CD4-positive, alpha-beta memory T cell (primary cell): ENCODE measurements at regions not wholly inside any gene's neighbourhood (a gene's known extent, or its start where the extent isn't known, plus 50 kb on each side); places are given as distances from the start of the nearest gene placed in this dataset.

Source experiments
- CTCF ChIA-PET: fragments of 350-600 bp; sonication (Branson Sonifier 250); formaldehyde crosslinking; loops from one replicate; lab custom pipeline; 2021; ENCODE audit warnings: inconsistent platforms; ENCODE audit not compliant: partially characterized antibody; lab: Charles Lee
- POLR2A ChIA-PET: fragments of 350-600 bp; sonication (Branson Sonifier 250); formaldehyde crosslinking; loops from one replicate; lab custom pipeline; 2021; ENCODE audit not compliant: partially characterized antibody; lab: Charles Lee
- DNase-seq, 5 donors: peaks; one replicate each; pipeline versions ENCODE4 v3.0.0 to v3.0.0-alpha.2; 2020 to 2022; ENCODE audit warnings: mixed read lengths in 1 of 5
- H3K27ac ChIP-seq: one replicate; pipeline ENCODE4 v1.7.0; 2013; ENCODE audit warnings: low read depth, low read length
- H3K27me3 ChIP-seq: 2 replicates; pipeline ENCODE4 v1.7.0; 2013; ENCODE audit warnings: mild to moderate bottlenecking, low read length, moderate library complexity; ENCODE audit not compliant: insufficient read depth
- H3K36me3 ChIP-seq: 2 replicates; pipeline ENCODE4 v1.7.0; 2013; ENCODE audit warnings: mild to moderate bottlenecking, low read length, moderate library complexity; ENCODE audit not compliant: insufficient read depth
- H3K4me1 ChIP-seq: 2 replicates; pipeline ENCODE4 v1.7.0; 2013; ENCODE audit warnings: mild to moderate bottlenecking, low read length, moderate library complexity; ENCODE audit not compliant: insufficient read depth
- H3K4me3 ChIP-seq, 2 donors: one replicate each; pipeline ENCODE4 v1.7.0; 2013; ENCODE audit warnings: low read length in 2 of 2, mild to moderate bottlenecking in 1 of 2
- H3K9me3 ChIP-seq, 2 donors: one replicate each; pipeline ENCODE4 v1.7.0; 2013; ENCODE audit warnings: low read length in 2 of 2, control low read depth in 1 of 2; ENCODE audit not compliant: control insufficient read depth in 1 of 2
- H3K27ac Mint-ChIP-seq, 7 donors: one replicate each; pipeline ENCODE4 v1.8.0; 2020 to 2021; ENCODE audit warnings: mixed read lengths in 7 of 7, mild to moderate bottlenecking in 6 of 7, inconsistent platforms in 3 of 7, moderate library complexity in 3 of 7
- H3K27me3 Mint-ChIP-seq, 2 donors: one replicate each; pipeline ENCODE4 v1.8.0; 2020 to 2021; ENCODE audit warnings: mixed read lengths in 2 of 2
- H3K36me3 Mint-ChIP-seq, 2 donors: one replicate each; pipeline ENCODE4 v1.8.0; 2020 to 2021; ENCODE audit warnings: mixed read lengths in 2 of 2, inconsistent platforms in 1 of 2, mild to moderate bottlenecking in 1 of 2
- H3K4me1 Mint-ChIP-seq, 4 donors: one replicate each; pipeline ENCODE4 v1.8.0; 2020 to 2021; ENCODE audit warnings: mixed read lengths in 4 of 4, mild to moderate bottlenecking in 1 of 4
- H3K4me3 Mint-ChIP-seq, 8 donors: one replicate each; pipeline ENCODE4 v1.8.0; 2020 to 2021; ENCODE audit warnings: mixed read lengths in 8 of 8, mild to moderate bottlenecking in 7 of 8, moderate library complexity in 6 of 8, inconsistent platforms in 3 of 8
- H3K9me3 Mint-ChIP-seq, 8 donors: one replicate each; pipeline ENCODE4 v1.8.0; 2020 to 2021; ENCODE audit warnings: mixed read lengths in 8 of 8, mild to moderate bottlenecking in 5 of 8, inconsistent platforms in 3 of 8, moderate library complexity in 1 of 8
- intact Hi-C: fragments of 100-400 bp; cut with micrococcal nuclease; formaldehyde crosslinking; loops from one replicate; pipeline ENCODE4 v1.15.1; 2023

DNA sequence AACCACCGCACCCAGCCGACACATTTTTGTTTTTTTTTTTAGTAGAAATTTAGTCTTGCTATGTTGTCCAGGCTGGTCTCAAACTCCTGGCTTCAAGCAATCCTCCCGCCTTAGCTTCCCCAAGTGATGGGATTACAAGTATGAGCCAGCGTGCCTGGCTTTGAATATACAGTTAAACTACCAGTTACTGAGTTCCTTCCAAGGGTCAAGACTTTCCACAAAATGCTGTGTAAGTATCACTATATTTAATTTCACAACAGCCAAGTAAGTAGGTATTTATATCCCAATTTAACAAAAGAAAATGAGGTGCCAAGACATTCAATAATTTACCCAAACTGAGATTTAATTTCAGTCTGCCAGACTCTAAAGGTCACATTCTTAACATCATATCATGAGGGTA, 181.3 kb upstream of the TMC3 start:
- Histone ChIP-seq H3K4me1 (no peaks in the 10 kb centered on the region), H3K36me3 (no peaks in the 10 kb centered on the region), H3K4me3 (no peak overlapping the region), H3K9me3 (no peaks in the 10 kb centered on the region), H3K27me3 (no peaks in the 10 kb centered on the region), H3K27ac (no peak overlapping the region)
- H3K36me3 Mint-ChIP-seq = no peaks in the 10 kb centered on the region
- peaks cover 0 to 4% (median 0%) of the 10 kb centered on the region in 8 donors for H3K9me3 Mint-ChIP-seq
- peaks cover 6 to 19% of the 10 kb centered on the region in 2 donors for H3K27me3 Mint-ChIP-seq
- POLR2A ChIA-PET = no interaction called here
- no peak overlapping the region for H3K4me3 Mint-ChIP-seq
- H3K27ac Mint-ChIP-seq = no peak overlapping the region
- intact Hi-C loops = no loop called here
- no peak for DNase-seq
- CTCF ChIA-PET = no interaction called here
- H3K4me1 Mint-ChIP-seq = no peaks in the 10 kb centered on the region

GRCh38 chr15:81548365-81549130, 174.5 kb upstream of the TMC3 start:
- H3K27me3 Mint-ChIP-seq = peaks cover 8 to 14% of the 10 kb centered on the region in 2 donors

DNA sequence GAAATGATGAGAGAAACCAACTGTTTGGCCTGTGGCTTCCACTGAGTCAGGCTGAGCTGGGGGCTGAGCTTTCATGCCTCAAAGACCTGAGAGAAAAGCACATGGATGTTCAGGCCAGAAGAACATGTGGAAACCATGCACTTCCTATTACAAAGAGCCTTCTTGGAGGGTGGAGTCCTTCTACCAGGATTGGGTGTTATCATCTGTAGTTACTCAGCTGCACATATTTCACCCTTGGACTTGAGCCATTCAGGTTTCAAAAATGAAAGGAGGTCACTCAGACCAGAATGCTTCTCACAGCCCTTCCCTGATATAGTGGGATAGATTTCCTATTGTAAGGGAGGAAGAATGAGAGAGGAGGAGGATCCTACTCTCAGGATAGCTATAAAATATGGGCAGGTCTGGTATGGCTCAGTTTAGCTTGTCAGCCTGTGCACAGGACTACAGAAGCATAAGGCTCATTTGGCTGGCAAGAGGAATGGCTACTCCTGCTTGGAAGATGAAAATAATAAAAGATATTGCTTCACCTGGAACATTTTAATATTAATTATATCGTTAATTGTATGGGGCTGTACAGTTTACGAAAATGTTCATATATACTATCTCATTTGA, 173.6 kb upstream of the TMC3 start:
- Histone ChIP-seq H3K27ac (no peak overlapping the region), H3K4me1 (no peaks in the 10 kb centered on the region), H3K27me3 (no peaks in the 10 kb centered on the region), H3K4me3 (no peak overlapping the region), H3K9me3 (no peaks in the 10 kb centered on the region), H3K36me3 (no peaks in the 10 kb centered on the region)
- intact Hi-C loops = no loop called here
- Mint-ChIP-seq H3K36me3 (no peaks in the 10 kb centered on the region), H3K4me1 (no peaks in the 10 kb centered on the region), H3K27me3 (peaks cover 6 to 8% of the 10 kb centered on the region in 2 donors), H3K9me3 (peaks cover 0 to 3% (median 0%) of the 10 kb centered on the region in 8 donors), H3K27ac (no peak overlapping the region), H3K4me3 (no peak overlapping the region)
- no peak for DNase-seq
- ChIA-PET POLR2A (no interaction called here), CTCF (no interaction called here)

More at GRCh38 chr15:81548365-81549130, 174.5 kb upstream of the TMC3 start:
- Mint-ChIP-seq H3K9me3 (peaks cover 0 to 3% (median 0%) of the 10 kb centered on the region in 8 donors), H3K36me3 (no peaks in the 10 kb centered on the region), H3K4me1 (no peaks in the 10 kb centered on the region), H3K4me3 (no peak overlapping the region), H3K27ac (no peak overlapping the region)
- Histone ChIP-seq H3K9me3 (no peaks in the 10 kb centered on the region), H3K4me3 (no peak overlapping the region), H3K27ac (no peak overlapping the region), H3K36me3 (no peaks in the 10 kb centered on the region), H3K4me1 (no peaks in the 10 kb centered on the region), H3K27me3 (no peaks in the 10 kb centered on the region)
- ChIA-PET CTCF (no interaction called here), POLR2A (no interaction called here)
- DNase-seq = no peak
- intact Hi-C loops = no loop called here

GRCh38 chr15:81544385-81544784, 170.4 kb upstream of the TMC3 start:
- Mint-ChIP-seq H3K4me1 (no peaks in the 10 kb centered on the region), H3K27ac (no peak overlapping the region), H3K36me3 (no peaks in the 10 kb centered on the region), H3K4me3 (no peak overlapping the region), H3K27me3 (peaks cover 8 to 11% of the 10 kb centered on the region in 2 donors), H3K9me3 (peaks cover 0 to 3% (median 0%) of the 10 kb centered on the region in 8 donors)
- no peak overlapping the region for H3K27ac ChIP-seq
- no peak for DNase-seq
- H3K36me3 ChIP-seq = no peaks in the 10 kb centered on the region
- no peaks in the 10 kb centered on the region for H3K27me3 ChIP-seq
- ChIA-PET POLR2A (no interaction called here), CTCF (no interaction called here)
- H3K4me1 ChIP-seq = no peaks in the 10 kb centered on the region
- intact Hi-C loops = no loop called here
- no peak overlapping the region for H3K4me3 ChIP-seq
- no peaks in the 10 kb centered on the region for H3K9me3 ChIP-seq

- H3K9me3 Mint-ChIP-seq = peaks cover 0 to 3% (median 0%) of the 10 kb centered on the region in 8 donors
- no peak overlapping the region for H3K4me3 Mint-ChIP-seq
These were observed 166.9 kb upstream of the TMC3 start for GRCh38 chr15:81540909-81541308.

DNA sequence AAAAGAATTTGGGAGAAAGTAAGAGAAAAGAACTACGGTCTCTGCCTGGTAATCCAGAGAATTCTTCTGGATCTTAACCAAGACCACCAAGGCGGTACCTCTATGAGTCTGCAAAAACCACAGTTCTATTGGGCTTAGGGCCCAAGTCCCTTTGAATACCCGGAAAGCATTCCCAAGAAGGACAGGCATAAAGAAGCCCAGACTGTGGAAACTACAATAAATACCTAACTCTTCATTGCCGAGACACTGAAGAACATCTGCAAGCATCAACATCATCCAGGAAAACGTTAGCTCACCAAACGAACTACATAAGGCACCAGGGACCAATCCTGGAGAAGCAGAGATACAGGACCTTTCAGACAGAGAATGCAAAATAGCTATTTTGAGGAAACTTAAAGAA, 162.3 kb upstream of the TMC3 start:
- Histone ChIP-seq H3K4me1 (no peaks in the 10 kb centered on the region), H3K27me3 (no peaks in the 10 kb centered on the region), H3K4me3 (no peak overlapping the region), H3K9me3 (no peaks in the 10 kb centered on the region), H3K36me3 (no peaks in the 10 kb centered on the region), H3K27ac (no peak overlapping the region)
- no peaks in the 10 kb centered on the region for H3K9me3 Mint-ChIP-seq
- no peaks in the 10 kb centered on the region for H3K36me3 Mint-ChIP-seq
- peaks cover 16 to 18% of the 10 kb centered on the region in 2 donors for H3K27me3 Mint-ChIP-seq
- no peak for DNase-seq
- ChIA-PET POLR2A (no interaction called here), CTCF (no interaction called here)
- no peak overlapping the region for H3K4me3 Mint-ChIP-seq
- intact Hi-C loops = no loop called here
- H3K27ac Mint-ChIP-seq = no peak overlapping the region
- no peaks in the 10 kb centered on the region for H3K4me1 Mint-ChIP-seq

More at GRCh38 chr15:81540909-81541308, 166.9 kb upstream of the TMC3 start:
- intact Hi-C loops = no loop called here
- POLR2A ChIA-PET = no interaction called here
- no peak for DNase-seq
- CTCF ChIA-PET = no interaction called here
- H3K27ac ChIP-seq = no peak overlapping the region
- no peaks in the 10 kb centered on the region for H3K9me3 ChIP-seq
- Mint-ChIP-seq H3K36me3 (no peaks in the 10 kb centered on the region), H3K4me1 (no peaks in the 10 kb centered on the region), H3K27me3 (peaks cover 6 to 13% of the 10 kb centered on the region in 2 donors), H3K27ac (no peak overlapping the region)
- H3K4me3 ChIP-seq = no peak overlapping the region
- H3K27me3 ChIP-seq = no peaks in the 10 kb centered on the region
- H3K4me1 ChIP-seq = no peaks in the 10 kb centered on the region
- H3K36me3 ChIP-seq = no peaks in the 10 kb centered on the region

GRCh38 chr15:81534124-81534523, 160.1 kb upstream of the TMC3 start:
- no peaks in the 10 kb centered on the region for H3K36me3 ChIP-seq
- H3K27me3 ChIP-seq = no peaks in the 10 kb centered on the region
- no peaks in the 10 kb centered on the region for H3K9me3 ChIP-seq
- Mint-ChIP-seq H3K4me3 (no peak overlapping the region), H3K9me3 (no peaks in the 10 kb centered on the region), H3K27me3 (peaks cover 12 to 16% of the 10 kb centered on the region in 2 donors), H3K27ac (no peak overlapping the region), H3K4me1 (no peaks in the 10 kb centered on the region), H3K36me3 (no peaks in the 10 kb centered on the region)
- H3K4me1 ChIP-seq = no peaks in the 10 kb centered on the region
- intact Hi-C loops = no loop called here
- no peak overlapping the region for H3K27ac ChIP-seq
- CTCF ChIA-PET = no interaction called here
- no peak overlapping the region for H3K4me3 ChIP-seq
- POLR2A ChIA-PET = no interaction called here
- DNase-seq = no peak
